HG02759 (cell line): ENCODE measurements at regions not wholly inside any gene's neighbourhood (a gene's known extent, or its start where the extent isn't known, plus 50 kb on each side); places are given as distances from the start of the nearest gene placed in this dataset.

Source experiments
- ATAC-seq: cut with Tn5 transposase; IDR thresholded peaks from one replicate; pipeline ENCODE4 v1.9.1; 2021; ENCODE audit warnings: mild to moderate bottlenecking, moderate library complexity; ENCODE audit not compliant: unreplicated experiment

DNA sequence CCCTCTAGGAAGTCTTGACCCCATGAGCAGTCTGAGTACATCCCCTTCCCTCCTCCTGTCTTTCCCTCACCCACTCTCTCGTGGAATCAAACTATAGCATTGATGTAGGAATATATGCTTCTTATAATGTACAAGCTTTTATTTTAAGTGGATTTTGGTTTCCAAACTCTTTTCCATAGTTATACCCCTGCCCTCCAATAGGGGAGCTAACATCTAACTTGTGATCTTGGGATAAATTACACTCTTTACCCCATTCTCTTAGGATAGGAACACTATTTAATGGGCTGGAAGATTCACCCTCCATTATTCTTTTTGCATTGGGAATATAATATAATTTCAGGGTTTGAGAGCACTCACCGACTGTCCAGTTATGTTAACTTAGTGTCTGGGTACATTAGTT lies 465.9 kb downstream of the GATA3 start:
- ATAC-seq = no peak

DNA sequence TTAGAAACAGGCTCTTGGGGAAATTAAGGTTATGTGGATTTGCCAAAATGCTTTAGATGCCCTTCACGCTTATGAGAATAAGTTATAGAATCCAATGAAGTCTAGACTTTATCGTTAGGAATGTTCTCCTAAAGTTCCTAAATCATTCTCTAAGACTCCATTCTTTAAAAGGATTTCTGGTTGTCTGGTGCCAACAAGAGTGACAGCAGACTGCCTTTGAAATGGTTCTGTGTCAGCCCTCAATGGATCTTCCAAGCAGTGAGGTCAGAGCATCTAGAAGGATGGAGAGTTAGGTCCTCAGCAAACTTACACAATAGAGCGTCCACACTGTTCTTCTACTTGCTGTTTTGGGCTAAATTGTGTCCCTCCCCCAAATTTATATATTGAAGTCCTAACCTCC lies 473.3 kb downstream of the GATA3 start:
- ATAC-seq = no peak

DNA sequence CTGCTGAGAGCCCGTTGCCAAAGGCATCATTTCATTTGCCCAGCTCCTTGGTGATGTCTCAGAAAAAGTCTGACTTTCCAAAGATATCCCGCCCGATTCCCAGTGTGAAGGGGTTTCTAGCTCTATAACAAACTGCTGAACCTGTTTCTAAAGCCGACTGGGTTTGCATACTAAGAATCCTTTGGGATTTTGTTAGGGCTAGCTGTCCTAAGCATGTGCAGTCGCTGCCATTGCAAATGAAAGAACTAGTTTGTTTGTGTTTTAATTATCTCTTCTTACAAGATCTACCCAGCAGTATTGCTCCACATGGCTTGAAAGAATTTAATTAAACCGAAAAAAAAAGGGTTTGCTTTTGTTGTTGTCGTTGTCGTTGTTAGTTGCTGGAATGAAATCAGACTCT lies 476.6 kb downstream of the GATA3 start:
- ATAC-seq = no peak

DNA sequence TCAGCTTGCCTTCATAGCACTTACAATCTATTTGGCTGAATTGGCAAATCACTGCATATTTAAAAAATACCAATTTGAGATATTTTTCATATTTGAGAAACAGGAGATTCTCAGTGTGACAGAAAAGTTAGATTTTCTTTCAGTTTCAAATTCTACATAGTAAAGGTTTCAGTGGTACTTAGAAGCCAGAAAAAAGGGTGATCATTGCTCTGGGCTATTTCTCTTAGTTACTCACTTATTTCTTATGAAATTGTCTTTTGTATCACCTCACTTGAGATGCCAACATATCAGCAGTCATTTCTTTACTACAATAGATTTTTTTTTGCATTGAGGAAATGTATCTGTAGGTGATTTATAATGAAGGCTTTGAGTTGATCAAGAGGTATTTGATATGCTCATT lies 478.2 kb downstream of the GATA3 start:
- no peak for ATAC-seq

DNA sequence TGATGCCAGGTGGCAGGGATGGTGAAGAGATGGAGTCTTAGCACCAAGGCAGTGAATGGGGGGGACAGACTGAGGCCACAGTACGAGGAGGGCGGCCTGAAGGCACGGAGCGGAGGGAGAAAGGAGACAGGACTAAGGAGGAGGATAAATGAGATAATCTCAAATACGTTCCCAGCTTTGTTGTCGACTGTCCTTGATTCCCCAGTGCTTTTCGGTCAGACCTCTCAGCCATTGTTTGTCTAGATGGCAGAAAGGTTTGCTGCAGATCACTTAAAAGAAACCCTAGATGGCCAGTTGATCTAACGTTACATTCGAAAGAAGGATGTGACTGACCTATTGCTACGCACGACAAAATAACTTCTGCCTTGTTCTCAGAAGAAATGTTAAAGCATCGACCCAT lies 479.0 kb downstream of the GATA3 start:
- ATAC-seq = no peak

DNA sequence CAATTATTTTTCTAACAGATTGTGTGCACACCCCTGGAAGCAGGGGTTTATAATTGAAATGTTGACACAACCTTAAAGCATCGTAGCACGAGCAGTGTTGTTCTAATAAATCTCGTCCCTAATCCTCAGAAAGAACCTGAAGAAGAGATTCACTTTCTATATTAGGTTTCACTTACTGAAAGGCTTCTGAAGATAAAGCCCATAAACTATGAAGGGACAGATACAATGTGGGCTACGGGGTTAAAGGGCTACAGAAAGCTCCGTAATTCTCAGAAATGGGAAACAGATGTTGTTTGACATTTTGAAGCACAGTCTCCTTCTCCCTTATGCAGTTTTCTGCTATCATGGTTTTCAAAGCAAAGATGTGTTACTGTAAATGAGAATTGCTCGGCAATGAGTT lies 479.6 kb downstream of the GATA3 start:
- ATAC-seq = no peak

DNA sequence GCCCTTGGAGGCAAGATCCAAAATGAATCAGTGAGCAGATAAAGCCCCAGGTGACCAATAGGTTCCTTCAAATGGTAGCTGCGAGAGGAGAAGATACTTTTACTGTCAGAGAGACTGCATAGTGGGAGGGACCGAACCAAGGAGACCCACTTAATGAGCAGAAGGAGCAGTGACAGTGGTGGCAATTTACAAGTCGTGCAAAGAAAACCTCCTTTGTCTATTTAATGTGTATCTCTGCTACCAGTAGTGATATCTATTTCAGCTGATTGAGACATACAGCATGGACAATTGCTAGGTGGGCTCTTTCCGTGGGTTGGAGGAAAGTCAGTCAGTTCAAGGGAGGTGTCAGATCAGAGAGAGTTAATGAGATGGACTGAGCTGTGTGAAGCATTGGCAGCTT lies 480.4 kb downstream of the GATA3 start:
- no peak for ATAC-seq

DNA sequence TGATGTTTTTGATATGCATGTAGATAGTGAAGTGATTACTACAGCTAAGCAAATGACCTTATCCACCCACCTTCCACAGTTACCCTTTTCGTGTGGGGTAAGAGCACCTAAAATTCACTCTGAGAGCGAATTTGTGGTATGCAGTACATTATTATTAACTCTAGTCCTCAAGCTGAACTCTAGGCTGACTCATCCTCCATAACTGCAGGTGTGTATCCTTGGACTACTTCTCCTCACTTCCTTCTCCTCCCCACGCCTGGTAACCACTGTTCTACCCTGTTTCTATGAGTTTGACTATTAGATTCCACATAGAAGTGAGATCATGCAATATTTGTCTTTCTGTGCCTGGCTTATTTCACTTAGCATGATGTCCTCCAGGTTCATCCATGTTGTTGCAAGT lies 484.6 kb downstream of the GATA3 start:
- ATAC-seq = no peak

DNA sequence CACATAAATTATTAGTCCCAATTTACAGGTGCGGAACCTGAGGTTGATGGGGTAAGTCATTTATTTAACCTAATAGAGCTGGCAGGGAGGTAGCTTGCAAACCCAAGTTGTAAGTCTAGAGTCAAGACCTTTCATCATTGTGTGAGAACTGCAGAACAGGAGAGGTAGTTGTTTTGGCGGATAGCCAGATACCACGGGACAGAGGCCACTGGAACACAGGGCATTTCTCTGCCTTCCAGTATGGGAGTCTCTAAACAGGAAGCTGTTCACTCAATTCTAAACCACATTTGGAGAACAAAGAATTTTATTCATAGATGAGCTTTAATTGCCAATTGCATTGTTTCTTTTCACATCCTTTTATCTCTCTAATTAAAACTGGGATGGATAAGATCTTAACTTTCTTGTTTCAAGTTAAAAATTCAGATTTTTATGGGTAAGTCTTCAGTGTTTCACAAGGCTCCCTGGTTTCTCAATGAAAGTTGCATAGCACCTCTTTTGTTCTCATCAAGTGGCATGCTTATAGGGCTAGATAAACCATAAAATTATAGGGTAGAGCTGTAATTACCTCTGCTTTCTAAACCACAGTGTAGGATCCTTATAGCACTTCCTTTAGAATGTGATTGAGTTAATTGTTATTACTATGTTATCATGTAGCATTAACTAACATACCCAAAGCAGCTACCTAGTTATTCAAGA lies 489.0 kb downstream of the GATA3 start:
- ATAC-seq = no peak

DNA sequence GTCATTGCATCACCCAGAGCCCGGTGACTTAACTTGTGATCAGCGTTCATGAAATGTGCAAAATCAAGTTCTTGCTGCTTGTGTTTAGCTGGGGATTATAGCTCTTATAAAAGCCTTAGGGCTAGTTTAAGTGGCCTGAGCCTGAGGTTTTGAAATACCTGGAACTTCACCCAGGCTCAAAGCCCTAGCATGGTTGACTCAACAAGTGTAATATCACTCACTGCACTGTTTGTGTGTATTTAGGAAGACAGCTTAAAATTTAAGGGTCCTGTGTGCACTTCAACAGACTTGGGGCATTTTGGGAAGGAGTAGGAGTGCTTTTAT lies 489.5 kb downstream of the GATA3 start:
- no peak for ATAC-seq

DNA sequence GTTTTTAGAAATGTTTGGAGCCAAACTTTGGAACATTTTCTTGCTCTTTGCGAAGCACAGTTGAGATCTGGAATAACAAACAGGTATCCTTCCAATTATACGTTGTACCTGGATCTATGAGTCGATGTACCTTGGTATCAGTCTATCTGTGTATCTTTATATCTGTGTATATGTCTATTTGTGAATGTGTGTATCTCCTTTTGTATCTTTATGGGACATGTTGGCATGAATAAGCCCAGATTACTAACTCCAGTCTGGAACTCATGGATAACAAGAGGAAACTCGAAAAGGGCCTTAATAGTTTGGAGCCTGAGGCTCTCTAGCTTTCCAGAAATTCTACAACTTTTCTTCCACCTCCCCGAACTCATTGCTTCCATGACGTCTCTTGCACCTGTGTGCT lies 490.0 kb downstream of the GATA3 start:
- no peak for ATAC-seq

DNA sequence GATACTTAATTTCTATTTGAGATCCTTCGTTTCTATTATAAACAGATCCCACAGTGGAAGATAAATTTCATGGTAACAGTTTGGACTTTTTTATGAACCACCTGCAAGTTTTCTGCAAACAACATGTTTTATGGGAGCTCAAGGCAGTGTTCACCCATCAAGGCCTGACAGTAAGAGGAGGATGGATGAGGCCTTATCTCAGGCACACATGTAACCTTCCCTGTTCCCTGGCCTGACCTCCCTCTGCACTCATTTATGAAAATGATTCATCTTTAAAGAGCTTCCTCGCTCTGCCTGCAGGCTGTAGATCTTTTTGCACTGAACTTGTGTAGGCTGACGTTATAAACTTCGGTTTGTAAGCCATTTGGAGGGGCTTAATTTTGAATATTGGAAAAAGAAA lies 500.1 kb downstream of the GATA3 start:
- no peak for ATAC-seq

DNA sequence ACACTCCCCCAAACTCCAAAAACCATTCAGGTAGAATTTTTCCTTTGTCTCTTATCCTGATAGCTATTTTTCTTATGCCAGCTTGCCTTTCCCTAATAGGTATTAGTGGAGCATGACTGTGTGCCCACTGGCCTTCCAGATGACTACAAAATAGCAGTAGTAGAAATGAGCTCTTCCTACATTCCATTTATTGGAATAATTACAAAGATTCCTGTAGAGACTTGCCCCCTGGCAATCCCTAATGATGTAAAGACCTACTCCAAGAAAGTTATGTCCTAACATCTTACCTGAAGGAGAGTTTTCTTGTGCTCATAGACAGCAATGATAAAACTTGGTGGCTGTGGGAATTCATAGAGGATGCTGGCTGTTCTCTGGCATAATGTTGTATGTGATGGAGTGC lies 501.8 kb downstream of the GATA3 start:
- ATAC-seq = no peak

DNA sequence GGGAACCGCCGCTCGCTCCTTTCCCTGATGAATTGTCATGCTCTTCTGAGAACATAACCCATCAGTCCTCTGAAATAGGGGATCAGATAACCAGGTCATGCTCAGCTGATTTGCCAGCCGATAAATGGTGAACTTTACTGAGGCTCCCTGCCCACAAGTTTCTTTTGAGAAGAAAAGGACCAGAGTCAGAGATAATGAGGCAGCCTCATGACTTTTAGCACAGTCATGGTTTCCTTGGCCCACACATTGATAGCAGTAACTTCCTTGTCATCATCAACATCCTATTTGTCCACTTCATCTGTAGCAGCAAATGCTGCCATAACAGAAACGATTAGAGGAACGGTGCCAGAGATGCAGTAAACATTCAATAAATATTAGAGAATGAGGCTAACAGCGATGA lies 509.0 kb downstream of the GATA3 start:
- ATAC-seq = no peak

DNA sequence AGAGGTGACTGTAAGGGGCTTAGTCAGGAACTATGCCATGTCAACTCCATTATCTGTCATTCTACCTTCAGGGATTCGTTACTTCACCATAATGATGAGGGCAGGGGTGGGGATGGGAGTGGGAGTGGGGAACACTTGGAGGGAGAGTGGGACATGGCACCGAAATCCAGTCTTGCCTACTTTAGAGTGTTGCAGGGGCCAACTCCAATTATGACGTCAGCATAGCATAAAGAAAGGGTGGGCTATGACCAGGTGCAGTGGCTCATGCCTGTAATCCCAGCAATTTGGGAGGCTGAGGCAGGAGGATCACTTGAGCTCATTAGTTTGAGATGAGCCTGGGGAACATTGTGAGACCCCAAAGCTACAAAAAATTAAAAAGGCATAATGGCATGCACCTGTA lies 512.2 kb downstream of the GATA3 start:
- ATAC-seq = no peak

DNA sequence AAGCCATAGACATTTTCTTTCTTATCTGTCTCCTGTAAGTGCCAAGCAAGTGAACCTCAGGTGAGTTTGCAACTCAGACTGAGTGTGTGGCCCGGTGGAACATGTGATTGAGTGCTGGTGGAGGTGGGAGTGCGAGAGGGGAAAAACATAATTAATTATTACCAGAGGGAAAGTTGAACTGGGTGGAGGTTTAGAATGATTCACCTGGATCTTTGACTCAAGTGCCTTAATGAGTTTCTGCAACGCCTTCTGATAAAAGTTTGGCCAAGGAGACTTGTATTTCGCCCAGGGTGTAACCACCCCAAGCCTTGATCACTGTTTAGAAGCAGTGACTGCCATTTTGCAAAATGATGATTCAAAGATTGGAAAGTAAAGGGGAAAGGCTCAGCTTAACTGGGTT lies 513.9 kb downstream of the GATA3 start:
- no peak for ATAC-seq

DNA sequence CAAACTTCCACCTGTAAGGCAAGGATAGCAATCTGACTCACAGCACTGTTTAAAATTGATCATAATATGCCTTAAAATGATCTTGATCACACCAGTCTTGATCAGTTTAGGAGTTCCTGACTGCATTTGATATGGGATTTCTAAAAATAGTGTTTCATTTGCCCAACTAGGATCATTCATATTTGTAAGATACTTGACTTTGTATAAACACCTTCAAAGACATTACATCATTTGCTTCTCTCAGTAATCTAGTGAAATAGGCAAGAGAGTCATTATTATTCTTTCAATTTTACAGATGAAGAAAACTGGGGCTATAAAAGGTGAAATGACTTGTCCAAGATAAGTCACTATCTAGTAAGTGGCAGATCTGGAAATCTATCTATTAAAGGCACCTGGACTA lies 521.1 kb downstream of the GATA3 start:
- no peak for ATAC-seq

DNA sequence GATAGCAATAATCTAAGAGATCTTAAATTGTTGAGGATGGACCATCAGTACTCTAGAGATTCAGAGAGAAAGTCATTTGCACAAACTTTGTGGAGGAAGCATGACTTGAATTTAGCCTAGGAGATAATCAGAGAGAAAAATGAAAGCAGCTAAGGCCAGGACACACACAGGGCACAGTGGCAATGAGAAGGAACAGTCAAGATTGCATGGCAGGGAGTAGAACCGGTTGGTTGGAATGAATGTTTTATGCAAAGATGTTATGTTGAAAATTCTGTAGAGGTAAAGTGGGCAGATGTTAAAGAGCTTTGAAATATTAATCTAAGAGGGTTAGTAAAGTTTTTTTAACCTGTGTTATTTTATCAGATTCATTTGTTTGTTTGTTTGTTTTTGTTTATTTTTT lies 521.8 kb downstream of the GATA3 start:
- ATAC-seq = no peak

DNA sequence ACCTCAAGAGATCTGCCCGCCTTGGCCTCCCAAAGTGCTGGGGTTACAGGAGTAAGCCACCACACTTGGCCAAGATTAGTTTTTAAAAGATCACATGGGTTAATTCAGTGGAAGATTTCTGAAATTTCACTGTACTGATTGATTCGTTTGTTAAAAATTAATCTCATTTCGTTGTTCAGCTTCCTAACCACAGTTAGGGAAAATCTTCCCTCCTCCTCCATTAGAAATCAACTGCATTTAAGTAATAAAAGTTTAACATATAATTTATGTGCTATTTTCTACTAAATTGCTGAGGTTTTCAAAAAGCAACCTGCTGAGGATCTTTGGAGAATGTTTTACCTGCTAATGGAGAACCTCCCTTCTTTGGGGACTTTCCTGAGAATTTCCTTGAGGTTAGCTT lies 522.4 kb downstream of the GATA3 start:
- ATAC-seq = no peak

DNA sequence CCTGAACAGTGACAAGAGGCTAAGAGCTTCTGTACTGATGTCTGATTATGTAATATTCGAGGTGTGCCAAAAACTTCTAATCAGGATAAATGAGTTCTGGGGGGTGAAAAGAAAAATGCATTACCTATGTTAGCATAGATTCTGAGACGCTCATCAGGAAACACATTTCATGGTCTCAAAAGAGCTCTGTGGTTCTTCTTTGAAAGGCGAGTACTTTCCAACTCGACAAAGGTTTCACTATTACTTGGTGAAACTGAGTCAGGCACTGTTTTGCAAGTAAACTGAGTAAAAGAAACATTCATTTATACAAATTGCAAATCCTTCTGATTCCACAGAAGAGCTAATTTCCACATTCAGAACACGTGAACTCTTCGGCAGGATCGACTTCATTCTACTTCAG lies 523.2 kb downstream of the GATA3 start:
- no peak for ATAC-seq

DNA sequence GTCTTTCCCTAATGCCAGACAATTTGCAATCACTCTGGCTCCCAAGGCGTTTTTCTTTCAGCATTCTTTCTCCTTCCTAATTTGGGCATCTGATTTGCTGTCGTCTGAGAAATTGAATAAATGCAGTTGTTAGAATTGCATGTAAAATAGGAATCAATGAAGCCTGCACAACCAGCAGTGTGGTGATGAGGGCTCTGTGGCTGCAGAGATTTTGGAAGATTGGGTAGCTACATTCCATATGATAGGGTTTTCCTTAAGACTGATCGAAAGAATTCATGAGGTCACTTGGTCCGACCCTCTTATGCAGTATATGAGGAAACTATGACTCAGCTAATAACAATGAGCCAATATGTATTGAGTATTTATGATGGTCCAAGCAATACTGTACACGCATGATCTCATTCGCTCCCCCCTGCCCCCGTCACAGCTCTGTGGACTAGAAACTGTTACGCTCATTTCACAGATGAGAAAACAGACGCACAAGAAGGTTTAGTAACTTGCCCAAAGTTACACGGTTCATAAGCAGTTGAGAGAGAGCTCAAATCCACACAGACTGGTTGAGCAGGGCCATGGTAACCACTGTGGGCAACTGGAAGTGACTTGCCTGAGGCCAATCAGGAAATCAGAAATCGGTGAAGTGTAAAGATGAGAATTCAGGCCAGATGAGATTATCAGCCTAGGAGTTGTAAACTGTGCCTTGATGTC lies 527.2 kb downstream of the GATA3 start:
- no peak for ATAC-seq

DNA sequence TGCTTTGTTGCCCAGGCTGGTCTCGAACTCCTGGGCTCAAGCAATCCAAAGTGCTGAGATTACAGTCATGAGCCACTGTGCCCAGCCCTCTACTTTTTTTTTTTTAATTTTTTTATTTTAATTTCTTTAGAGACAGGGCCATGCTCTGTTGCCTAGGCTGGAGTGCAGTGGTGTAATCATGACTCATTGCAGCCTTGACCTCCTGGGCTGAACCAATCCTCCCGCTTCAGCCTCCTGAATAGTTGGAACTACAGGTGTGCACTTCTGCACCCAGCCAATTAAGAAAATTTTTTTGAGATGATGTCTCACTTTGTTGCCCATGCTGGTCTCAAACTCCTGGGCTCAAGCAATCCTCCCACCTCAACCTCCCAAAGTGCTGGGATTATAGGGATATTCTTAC lies 528.6 kb downstream of the GATA3 start:
- ATAC-seq = no peak

DNA sequence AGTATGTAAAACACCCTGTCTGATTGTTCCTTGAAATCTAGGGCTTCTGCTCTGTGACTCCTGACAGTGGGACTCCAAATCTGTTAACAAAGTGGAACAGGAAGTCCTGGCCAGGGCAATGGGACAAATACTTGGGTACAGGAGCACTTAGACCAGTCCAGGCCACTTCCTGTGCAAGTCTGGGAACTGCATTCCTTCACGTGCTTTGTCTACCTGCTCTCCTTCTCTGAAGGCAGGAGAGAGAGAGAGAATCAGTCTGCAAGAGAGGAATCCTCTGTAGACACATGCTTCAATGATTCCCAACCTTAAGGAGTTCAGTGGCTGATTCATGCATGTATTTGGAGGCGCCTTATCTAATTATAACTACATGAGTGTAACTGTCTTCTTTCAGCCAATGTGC lies 530.2 kb downstream of the GATA3 start:
- no peak for ATAC-seq
